ENCODE measurements at regions not wholly inside any gene's neighbourhood (a gene's known extent, or its start where the extent isn't known, plus 50 kb on each side); places are given as distances from the start of the nearest gene placed in this dataset.

DNA sequence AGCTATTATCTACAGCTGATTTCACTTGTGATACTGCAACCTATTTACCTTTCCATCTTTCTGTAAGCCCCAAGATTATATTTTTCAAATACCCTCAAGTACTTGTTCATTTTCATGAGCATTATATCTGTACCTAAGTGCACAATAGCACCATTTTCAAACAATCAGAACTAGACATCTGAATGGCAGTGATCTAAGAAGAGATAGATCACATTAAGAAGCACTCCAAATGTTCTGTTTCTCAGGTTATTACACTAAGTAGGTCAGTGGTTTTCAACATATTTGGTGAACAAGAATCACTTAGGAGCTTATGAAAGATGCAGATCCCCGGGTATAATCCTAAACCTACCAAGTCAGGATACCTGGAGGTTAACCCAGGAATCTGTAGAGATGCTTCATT lies 872.7 kb downstream of the DCDC2C start:
- TF ChIP-seq, protein P1, sequence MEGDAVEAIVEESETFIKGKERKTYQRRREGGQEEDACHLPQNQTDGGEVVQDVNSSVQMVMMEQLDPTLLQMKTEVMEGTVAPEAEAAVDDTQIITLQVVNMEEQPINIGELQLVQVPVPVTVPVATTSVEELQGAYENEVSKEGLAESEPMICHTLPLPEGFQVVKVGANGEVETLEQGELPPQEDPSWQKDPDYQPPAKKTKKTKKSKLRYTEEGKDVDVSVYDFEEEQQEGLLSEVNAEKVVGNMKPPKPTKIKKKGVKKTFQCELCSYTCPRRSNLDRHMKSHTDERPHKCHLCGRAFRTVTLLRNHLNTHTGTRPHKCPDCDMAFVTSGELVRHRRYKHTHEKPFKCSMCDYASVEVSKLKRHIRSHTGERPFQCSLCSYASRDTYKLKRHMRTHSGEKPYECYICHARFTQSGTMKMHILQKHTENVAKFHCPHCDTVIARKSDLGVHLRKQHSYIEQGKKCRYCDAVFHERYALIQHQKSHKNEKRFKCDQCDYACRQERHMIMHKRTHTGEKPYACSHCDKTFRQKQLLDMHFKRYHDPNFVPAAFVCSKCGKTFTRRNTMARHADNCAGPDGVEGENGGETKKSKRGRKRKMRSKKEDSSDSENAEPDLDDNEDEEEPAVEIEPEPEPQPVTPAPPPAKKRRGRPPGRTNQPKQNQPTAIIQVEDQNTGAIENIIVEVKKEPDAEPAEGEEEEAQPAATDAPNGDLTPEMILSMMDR (IDR thresholded peaks at IDR 0.05; ENCODE audit: borderline replicate concordance, extremely low read depth, low read length, poor library complexity, severe bottlenecking) = no peak
- TF ChIP-seq EZH2 (IDR thresholded peaks at IDR 0.05; ENCODE audit: borderline replicate concordance, low read depth, low read length, severe bottlenecking) = no peak

Data from DND-41 (cell line).